ENCODE measurements at regions not wholly inside any gene's neighbourhood (a gene's known extent, or its start where the extent isn't known, plus 50 kb on each side); places are given as distances from the start of the nearest gene placed in this dataset.

GRCh38 chr2:222993920-222994650 lies 57.9 kb upstream of the KCNE4 start:
- DNase-seq (ENCODE audit: low spot score): peak; percentile 94

GRCh38 chr2:222998459-222998858 lies 53.5 kb upstream of the KCNE4 start:
- DNase-seq (ENCODE audit: low spot score): no peak

DNA sequence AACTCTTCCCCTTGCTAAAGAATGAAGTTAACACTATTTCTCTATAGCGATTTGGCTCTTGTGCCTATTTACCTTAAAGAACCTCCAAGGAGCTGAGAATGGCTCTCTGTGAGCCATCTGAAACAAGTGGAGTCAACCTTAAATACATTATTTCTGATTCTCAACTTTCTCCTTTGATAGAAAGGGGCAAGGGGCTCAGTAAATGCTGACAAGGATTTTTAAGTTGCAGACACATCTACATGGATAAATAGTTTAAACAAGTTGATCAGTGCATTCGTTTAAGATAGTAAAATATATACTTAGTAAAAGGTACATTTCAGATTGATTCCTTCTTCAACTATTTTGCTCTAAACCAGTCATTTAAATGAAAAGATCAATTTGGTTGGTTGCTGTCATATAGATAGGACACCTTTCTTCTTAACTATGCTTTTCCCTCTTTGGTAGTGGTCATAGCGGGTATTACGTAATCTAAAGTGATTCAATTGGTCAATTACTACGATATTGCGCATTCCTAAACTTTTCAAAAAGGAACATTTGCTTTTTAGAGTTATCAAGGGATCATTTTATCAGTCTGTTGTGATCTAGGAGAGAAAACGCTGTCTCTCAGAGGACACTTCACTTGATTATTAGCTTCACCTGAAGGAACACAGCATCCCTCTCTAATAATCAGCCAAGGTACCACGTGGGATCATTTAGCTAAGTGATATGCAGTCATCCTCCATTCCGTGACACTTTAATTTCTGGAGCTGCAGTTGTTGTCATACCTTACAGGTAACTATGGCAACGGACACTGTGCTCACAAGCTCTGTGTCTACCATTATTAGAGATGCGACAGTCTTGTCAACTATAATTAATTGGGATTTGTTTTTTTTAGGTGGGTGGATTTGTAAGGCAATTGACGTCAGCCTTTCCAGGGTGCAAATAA lies 50.9 kb upstream of the KCNE4 start:
- no peak for DNase-seq (ENCODE audit: low spot score)

DNA sequence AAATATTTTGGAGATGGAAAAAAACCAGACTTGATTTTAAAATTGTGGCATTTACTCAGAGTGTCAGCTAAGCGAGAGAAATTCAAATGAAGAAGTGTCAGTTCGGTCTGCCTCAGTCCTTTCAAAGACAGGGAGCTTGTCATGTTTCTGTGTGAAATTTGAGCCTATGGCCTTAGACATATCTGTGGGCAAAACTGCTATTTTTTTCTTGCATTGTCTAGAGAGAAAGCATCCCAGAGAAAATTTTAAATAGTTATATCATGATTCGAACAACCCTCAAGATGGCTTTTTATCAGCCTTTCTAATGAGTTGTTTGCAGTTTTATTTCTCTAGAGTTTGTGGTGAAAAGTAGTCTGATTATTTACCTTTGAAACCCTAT lies 50.2 kb upstream of the KCNE4 start:
- DNase-seq (ENCODE audit: low spot score): no peak
